ENCODE measurements at regions not wholly inside any gene's neighbourhood (a gene's known extent, or its start where the extent isn't known, plus 50 kb on each side); places are given as distances from the start of the nearest gene placed in this dataset.

DNA sequence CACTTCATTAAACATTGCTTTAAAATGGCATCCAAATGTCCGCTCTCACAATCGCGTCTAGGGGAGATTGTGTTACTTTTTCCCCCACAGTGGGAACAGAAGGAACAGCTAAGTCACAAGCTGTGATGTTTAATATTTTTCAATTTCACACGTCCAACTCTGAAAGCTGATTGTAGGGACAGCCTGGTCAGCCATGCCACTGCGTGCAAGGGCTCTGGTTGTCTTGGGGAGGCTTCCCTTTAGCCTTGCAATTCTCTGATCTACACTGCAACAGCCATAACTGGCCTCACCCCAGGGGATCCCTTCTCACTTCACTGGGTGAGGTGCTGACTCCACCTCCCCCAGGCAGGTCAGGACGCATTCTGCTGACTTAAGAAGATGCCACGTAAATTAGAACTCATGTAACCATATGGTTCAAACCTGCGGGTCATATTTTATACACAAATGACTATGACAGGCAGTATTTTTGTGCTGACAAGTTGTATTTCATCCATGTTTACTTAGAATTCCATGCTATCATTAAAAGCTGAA lies 425.2 kb upstream of the NFE2L3 start:
- H2AFZ ChIP-seq (ENCODE audit: low read depth, low read length, poor library complexity, severe bottlenecking): no peak overlapping the region
- no peaks in the 10 kb centered on the region for H4K20me1 ChIP-seq (ENCODE audit: insufficient read depth)
- no peaks in the 10 kb centered on the region for H3K9me2 ChIP-seq (ENCODE audit: insufficient read depth)
- DNase-seq (ENCODE audit: low read depth, low spot score) (no peak), ATAC-seq (no peak)
- no peak overlapping the region for H3K27ac ChIP-seq (ENCODE audit: low read depth, low read length)
- no peaks in the 10 kb centered on the region for H3K79me2 ChIP-seq (ENCODE audit: insufficient read depth, low read length)
- intact Hi-C loops (cut with micrococcal nuclease): no loop called here
- H3K36me3 ChIP-seq (ENCODE audit: control insufficient read depth in 1 of 2, insufficient read depth in 2 of 2, low read length in 2 of 2): no peaks in the 10 kb centered on the region
- H3K4me1 ChIP-seq (ENCODE audit: control insufficient read depth in 1 of 2, insufficient read depth in 2 of 2, low read length in 2 of 2): no peaks in the 10 kb centered on the region
- H3K27me3 ChIP-seq (ENCODE audit: insufficient read depth, low read length): peaks cover 76% of the 10 kb centered on the region
- no peak overlapping the region for H3K4me3 ChIP-seq (replicated peaks in 1 of 2; ENCODE audit: low read depth in 1 of 2, low read length in 2 of 2)
- no peaks in the 10 kb centered on the region for H3K9me3 ChIP-seq (ENCODE audit: control insufficient read depth in 1 of 2, insufficient read depth in 1 of 2, low read depth in 1 of 2, low read length in 2 of 2)
- TF ChIP-seq, protein P1, sequence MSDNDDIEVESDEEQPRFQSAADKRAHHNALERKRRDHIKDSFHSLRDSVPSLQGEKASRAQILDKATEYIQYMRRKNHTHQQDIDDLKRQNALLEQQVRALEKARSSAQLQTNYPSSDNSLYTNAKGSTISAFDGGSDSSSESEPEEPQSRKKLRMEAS (IDR thresholded peaks at IDR 0.05): no peak
- no peak overlapping the region for H3K4me2 ChIP-seq (ENCODE audit: low read length)
- RAD21 ChIA-PET (ENCODE audit: low non-redundant PET in 1 of 2, low total read pairs in 2 of 2, uncharacterized antibody in 2 of 2, unreplicated experiment in 2 of 2): no interaction called here
- BruUV-seq (replicated peaks): no TSS peak
- POLR2A ChIA-PET: no interaction called here
- CTCF ChIA-PET: no interaction called here
- no peak overlapping the region for H3K9ac ChIP-seq (ENCODE audit: low read length)

DNA sequence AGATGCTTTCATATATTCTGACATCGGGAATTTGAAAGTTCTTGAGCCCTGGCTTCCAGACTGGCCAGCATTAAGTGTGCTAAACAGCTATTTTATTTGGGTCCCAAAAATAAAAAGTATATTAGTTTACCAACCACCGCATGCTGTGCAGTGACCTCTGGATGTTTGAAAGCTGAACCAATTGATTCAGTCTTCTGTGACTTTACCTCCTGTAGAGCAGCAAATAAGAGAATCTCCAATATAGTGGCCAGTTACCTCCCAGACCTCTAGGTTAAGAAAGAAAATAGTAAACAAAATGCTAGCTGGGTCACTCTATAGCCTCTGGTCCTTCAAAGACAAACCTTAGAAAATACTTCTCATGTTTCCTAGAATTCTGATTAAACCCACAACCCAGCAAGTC lies 424.6 kb upstream of the NFE2L3 start:
- ChIA-PET POLR2A (no interaction called here), CTCF (no interaction called here), RAD21 (ENCODE audit: low non-redundant PET in 1 of 2, low total read pairs in 2 of 2, uncharacterized antibody in 2 of 2, unreplicated experiment in 2 of 2) (no interaction called here)
- Histone ChIP-seq H3K4me1 (ENCODE audit: control insufficient read depth in 1 of 2, insufficient read depth in 2 of 2, low read length in 2 of 2) (no peaks in the 10 kb centered on the region), H3K4me3 (replicated peaks in 1 of 2; ENCODE audit: low read depth in 1 of 2, low read length in 2 of 2) (no peak overlapping the region), H3K27ac (ENCODE audit: low read depth, low read length) (no peak overlapping the region), H3K9me3 (ENCODE audit: control insufficient read depth in 1 of 2, insufficient read depth in 1 of 2, low read depth in 1 of 2, low read length in 2 of 2) (no peaks in the 10 kb centered on the region), H3K4me2 (ENCODE audit: low read length) (no peak overlapping the region), H3K27me3 (ENCODE audit: insufficient read depth, low read length) (peaks cover 79% of the 10 kb centered on the region), H4K20me1 (ENCODE audit: insufficient read depth) (no peaks in the 10 kb centered on the region), H2AFZ (ENCODE audit: low read depth, low read length, poor library complexity, severe bottlenecking) (no peak overlapping the region), H3K9ac (ENCODE audit: low read length) (no peak overlapping the region), H3K36me3 (ENCODE audit: control insufficient read depth in 1 of 2, insufficient read depth in 2 of 2, low read length in 2 of 2) (no peaks in the 10 kb centered on the region), H3K79me2 (ENCODE audit: insufficient read depth, low read length) (no peaks in the 10 kb centered on the region), H3K9me2 (ENCODE audit: insufficient read depth) (no peaks in the 10 kb centered on the region)
- DNase-seq (ENCODE audit: low read depth, low spot score): no peak
- intact Hi-C loops (cut with micrococcal nuclease): no loop called here
- ATAC-seq: no peak
- BruUV-seq (replicated peaks): no TSS peak
- TF ChIP-seq, protein P2, sequence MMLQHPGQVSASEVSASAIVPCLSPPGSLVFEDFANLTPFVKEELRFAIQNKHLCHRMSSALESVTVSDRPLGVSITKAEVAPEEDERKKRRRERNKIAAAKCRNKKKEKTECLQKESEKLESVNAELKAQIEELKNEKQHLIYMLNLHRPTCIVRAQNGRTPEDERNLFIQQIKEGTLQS (IDR thresholded peaks at IDR 0.05): no peak
- no peak for TF ChIP-seq CEBPB (IDR thresholded peaks at IDR 0.05; ENCODE audit: low read depth)
- TF ChIP-seq ZFX (IDR thresholded peaks at IDR 0.05): no peak
- TF ChIP-seq SRF (IDR thresholded peaks at IDR 0.05; ENCODE audit: low read depth): no peak
- TF ChIP-seq ELF1 (IDR thresholded peaks at IDR 0.05; ENCODE audit: borderline replicate concordance, low read depth): no peak
- TF ChIP-seq YY1 (IDR thresholded peaks at IDR 0.05; ENCODE audit: extremely low read depth, insufficient replicate concordance, low read depth, low read length): no peak
- no peak for TF ChIP-seq POLR2A (IDR thresholded peaks at IDR 0.05; ENCODE audit: borderline replicate concordance, extremely low read depth, insufficient read depth, insufficient read length)
- TF ChIP-seq CBX3 (IDR thresholded peaks at IDR 0.05; ENCODE audit: low read depth): no peak
- TF ChIP-seq, protein P3, sequence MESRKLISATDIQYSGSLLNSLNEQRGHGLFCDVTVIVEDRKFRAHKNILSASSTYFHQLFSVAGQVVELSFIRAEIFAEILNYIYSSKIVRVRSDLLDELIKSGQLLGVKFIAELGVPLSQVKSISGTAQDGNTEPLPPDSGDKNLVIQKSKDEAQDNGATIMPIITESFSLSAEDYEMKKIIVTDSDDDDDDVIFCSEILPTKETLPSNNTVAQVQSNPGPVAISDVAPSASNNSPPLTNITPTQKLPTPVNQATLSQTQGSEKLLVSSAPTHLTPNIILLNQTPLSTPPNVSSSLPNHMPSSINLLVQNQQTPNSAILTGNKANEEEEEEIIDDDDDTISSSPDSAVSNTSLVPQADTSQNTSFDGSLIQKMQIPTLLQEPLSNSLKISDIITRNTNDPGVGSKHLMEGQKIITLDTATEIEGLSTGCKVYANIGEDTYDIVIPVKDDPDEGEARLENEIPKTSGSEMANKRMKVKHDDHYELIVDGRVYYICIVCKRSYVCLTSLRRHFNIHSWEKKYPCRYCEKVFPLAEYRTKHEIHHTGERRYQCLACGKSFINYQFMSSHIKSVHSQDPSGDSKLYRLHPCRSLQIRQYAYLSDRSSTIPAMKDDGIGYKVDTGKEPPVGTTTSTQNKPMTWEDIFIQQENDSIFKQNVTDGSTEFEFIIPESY (IDR thresholded peaks at IDR 0.05; ENCODE audit: extremely low read depth, insufficient replicate concordance, low read length): no peak
- TF ChIP-seq RAD21 (IDR thresholded peaks at IDR 0.05; ENCODE audit: low read depth): no peak
- no peak for TF ChIP-seq ZNF274 (IDR thresholded peaks at IDR 0.05; ENCODE audit: low read depth, low read length)
- TF ChIP-seq TCF7L2 (IDR thresholded peaks at IDR 0.05; ENCODE audit: borderline replicate concordance, extremely low read depth, insufficient read depth, insufficient read length): no peak
- TF ChIP-seq SIN3A (IDR thresholded peaks at IDR 0.05; ENCODE audit: low read depth): no peak
- TF ChIP-seq JUND (IDR thresholded peaks at IDR 0.05): no peak
- no peak for TF ChIP-seq EGR1 (IDR thresholded peaks at IDR 0.05; ENCODE audit: low read depth)
- TF ChIP-seq, protein P1 (IDR thresholded peaks at IDR 0.05): no peak
- TF ChIP-seq, protein P4, sequence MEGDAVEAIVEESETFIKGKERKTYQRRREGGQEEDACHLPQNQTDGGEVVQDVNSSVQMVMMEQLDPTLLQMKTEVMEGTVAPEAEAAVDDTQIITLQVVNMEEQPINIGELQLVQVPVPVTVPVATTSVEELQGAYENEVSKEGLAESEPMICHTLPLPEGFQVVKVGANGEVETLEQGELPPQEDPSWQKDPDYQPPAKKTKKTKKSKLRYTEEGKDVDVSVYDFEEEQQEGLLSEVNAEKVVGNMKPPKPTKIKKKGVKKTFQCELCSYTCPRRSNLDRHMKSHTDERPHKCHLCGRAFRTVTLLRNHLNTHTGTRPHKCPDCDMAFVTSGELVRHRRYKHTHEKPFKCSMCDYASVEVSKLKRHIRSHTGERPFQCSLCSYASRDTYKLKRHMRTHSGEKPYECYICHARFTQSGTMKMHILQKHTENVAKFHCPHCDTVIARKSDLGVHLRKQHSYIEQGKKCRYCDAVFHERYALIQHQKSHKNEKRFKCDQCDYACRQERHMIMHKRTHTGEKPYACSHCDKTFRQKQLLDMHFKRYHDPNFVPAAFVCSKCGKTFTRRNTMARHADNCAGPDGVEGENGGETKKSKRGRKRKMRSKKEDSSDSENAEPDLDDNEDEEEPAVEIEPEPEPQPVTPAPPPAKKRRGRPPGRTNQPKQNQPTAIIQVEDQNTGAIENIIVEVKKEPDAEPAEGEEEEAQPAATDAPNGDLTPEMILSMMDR (IDR thresholded peaks at IDR 0.05 in 2 of 3, conservative IDR thresholded peaks at IDR 0.05 in 1 of 3; ENCODE audit: borderline replicate concordance in 1 of 3, insufficient read depth in 1 of 3, low read depth in 2 of 3, low read length in 2 of 3): no peak

Data from HCT116 (cell line).